ENCODE measurements at regions not wholly inside any gene's neighbourhood (a gene's known extent, or its start where the extent isn't known, plus 50 kb on each side); places are given as distances from the start of the nearest gene placed in this dataset.

GRCh38 chr5:3179220-3179619 lies 416.4 kb upstream of the IRX1 start:
- TF ChIP-seq CTCF (IDR thresholded peaks at IDR 0.05) (no peak), MXI1 (IDR thresholded peaks at IDR 0.05; ENCODE audit: low read depth, low read length) (no peak), POLR2AphosphoS5 (IDR thresholded peaks at IDR 0.05; ENCODE audit: low read depth, low read length) (no peak), USF1 (IDR thresholded peaks at IDR 0.05; ENCODE audit: borderline replicate concordance, low read depth) (no peak), RXRA (IDR thresholded peaks at IDR 0.05; ENCODE audit: borderline replicate concordance, low read depth) (no peak), SMC3 (IDR thresholded peaks at IDR 0.05; ENCODE audit: low read depth, low read length) (no peak), TEAD4 (IDR thresholded peaks at IDR 0.05; ENCODE audit: borderline replicate concordance, insufficient read depth) (no peak)
